Vagina (tissue), 2 donors: ENCODE measurements at regions not wholly inside any gene's neighbourhood (a gene's known extent, or its start where the extent isn't known, plus 50 kb on each side); places are given as distances from the start of the nearest gene placed in this dataset.

Experiments used
- DNase-seq, 2 donors: peaks; one replicate each; pipeline ENCODE4 v3.0.0-alpha.2; 2017; ENCODE audit errors: extremely low spot score in 2 of 2
- H3K27ac ChIP-seq: fragments of 200-600 bp; sonication (generic); one replicate; pipeline ENCODE4 v1.5.1; 2019
- H3K27me3 ChIP-seq: fragments of 200-600 bp; sonication (generic); one replicate; pipeline ENCODE4 v1.5.1; 2019
- H3K36me3 ChIP-seq, 2 donors: fragments of 200-600 bp; sonication (generic); one replicate each; pipeline ENCODE4 v1.5.1; 2017 to 2019
- H3K4me1 ChIP-seq: fragments of 200-600 bp; sonication (generic); one replicate; pipeline ENCODE4 v1.5.1; 2019
- H3K4me3 ChIP-seq, 2 donors: fragments of 200-600 bp; sonication (generic); 1 replicate in 1 of 2; 2 replicates in 1 of 2; pipeline ENCODE4 v1.5.1; 2016 to 2019
- H3K9me3 ChIP-seq: fragments of 200-600 bp; sonication (generic); one replicate; pipeline ENCODE4 v1.5.1; 2019
- POLR2A ChIP-seq, 2 donors: fragments of 450-650 bp; IDR thresholded peaks; one replicate each; pipeline ENCODE4 v1.6.1; 2017; ENCODE audit warnings: antibody characterized with exemption in 2 of 2, mild to moderate bottlenecking in 2 of 2, moderate library complexity in 2 of 2
- POLR2AphosphoS5 ChIP-seq, 2 donors: sonication (generic); formaldehyde crosslinking; IDR thresholded peaks; one replicate each; pipeline ENCODE4 v1.9.0; 2017; ENCODE audit warnings: antibody characterized with exemption in 2 of 2, mild to moderate bottlenecking in 2 of 2, low read depth in 1 of 2; ENCODE audit not compliant: insufficient read depth in 1 of 2
- intact Hi-C: fragments of 100-400 bp; cut with DNase I; formaldehyde crosslinking; loops from one replicate; pipeline ENCODE4 v1.15.1; 2023
- TF ChIP-seq, protein P1 (sequence below), 3 experiments: fragments of 450-650 bp in 2 of 3; fragments of 200-600 bp in 1 of 3; sonication (generic) in 1 of 3; IDR thresholded peaks; one replicate each; pipeline ENCODE4 v1.5.1; 2017 to 2019; ENCODE audit warnings: antibody characterized with exemption in 3 of 3, mild to moderate bottlenecking in 2 of 3, moderate library complexity in 2 of 3

DNA sequence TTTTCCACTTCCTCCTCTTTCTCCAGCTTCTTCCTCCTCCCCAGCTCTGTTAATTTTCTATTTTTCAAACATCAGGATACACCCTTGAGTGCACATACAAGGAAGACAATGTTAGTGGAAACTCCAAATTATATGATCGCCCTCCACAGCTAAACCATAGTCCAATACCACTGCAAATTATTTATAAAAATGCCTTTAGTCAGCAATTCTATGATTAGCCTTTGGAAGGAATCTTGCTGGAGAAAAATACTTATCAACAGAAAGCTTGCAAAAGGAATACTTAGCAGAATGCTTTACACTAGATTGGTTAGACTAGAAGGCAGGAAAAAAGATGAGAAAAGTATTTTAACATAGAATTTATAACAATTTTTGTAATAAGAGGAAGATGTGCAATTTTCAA is 178.9 kb downstream of the FAM124B start:
- no peak overlapping the region for H3K27ac ChIP-seq
- no peaks in the 10 kb centered on the region for H3K27me3 ChIP-seq
- H3K36me3 ChIP-seq: no peaks in the 10 kb centered on the region
- no peak for DNase-seq
- no peak overlapping the region for H3K4me3 ChIP-seq
- intact Hi-C loops: no loop called here
- peaks cover 15% of the 10 kb centered on the region for H3K4me1 ChIP-seq
- H3K9me3 ChIP-seq: no peaks in the 10 kb centered on the region
- TF ChIP-seq POLR2AphosphoS5 (IDR thresholded peaks at IDR 0.05; ENCODE audit: insufficient read depth in 1 of 2, low read depth in 1 of 2): no peak
- TF ChIP-seq POLR2A (IDR thresholded peaks at IDR 0.05): no peak
- TF ChIP-seq, protein P1, sequence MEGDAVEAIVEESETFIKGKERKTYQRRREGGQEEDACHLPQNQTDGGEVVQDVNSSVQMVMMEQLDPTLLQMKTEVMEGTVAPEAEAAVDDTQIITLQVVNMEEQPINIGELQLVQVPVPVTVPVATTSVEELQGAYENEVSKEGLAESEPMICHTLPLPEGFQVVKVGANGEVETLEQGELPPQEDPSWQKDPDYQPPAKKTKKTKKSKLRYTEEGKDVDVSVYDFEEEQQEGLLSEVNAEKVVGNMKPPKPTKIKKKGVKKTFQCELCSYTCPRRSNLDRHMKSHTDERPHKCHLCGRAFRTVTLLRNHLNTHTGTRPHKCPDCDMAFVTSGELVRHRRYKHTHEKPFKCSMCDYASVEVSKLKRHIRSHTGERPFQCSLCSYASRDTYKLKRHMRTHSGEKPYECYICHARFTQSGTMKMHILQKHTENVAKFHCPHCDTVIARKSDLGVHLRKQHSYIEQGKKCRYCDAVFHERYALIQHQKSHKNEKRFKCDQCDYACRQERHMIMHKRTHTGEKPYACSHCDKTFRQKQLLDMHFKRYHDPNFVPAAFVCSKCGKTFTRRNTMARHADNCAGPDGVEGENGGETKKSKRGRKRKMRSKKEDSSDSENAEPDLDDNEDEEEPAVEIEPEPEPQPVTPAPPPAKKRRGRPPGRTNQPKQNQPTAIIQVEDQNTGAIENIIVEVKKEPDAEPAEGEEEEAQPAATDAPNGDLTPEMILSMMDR (IDR thresholded peaks at IDR 0.05): no peak

GRCh38 chr2:224222291-224222690 is 179.6 kb downstream of the FAM124B start:
- H3K36me3 ChIP-seq: no peaks in the 10 kb centered on the region
- TF ChIP-seq POLR2A (IDR thresholded peaks at IDR 0.05): no peak
- TF ChIP-seq, protein P1 (IDR thresholded peaks at IDR 0.05): no peak
- TF ChIP-seq POLR2AphosphoS5 (IDR thresholded peaks at IDR 0.05; ENCODE audit: insufficient read depth in 1 of 2, low read depth in 1 of 2): no peak
- H3K27me3 ChIP-seq: no peaks in the 10 kb centered on the region

GRCh38 chr2:224221455-224221913 is 180.4 kb downstream of the FAM124B start:
- Histone ChIP-seq H3K4me3 (no peak overlapping the region), H3K9me3 (no peaks in the 10 kb centered on the region), H3K4me1 (peaks cover 15% of the 10 kb centered on the region), H3K27me3 (no peaks in the 10 kb centered on the region), H3K36me3 (no peaks in the 10 kb centered on the region), H3K27ac (no peak overlapping the region)
- DNase-seq: no peak
- TF ChIP-seq POLR2AphosphoS5 (IDR thresholded peaks at IDR 0.05; ENCODE audit: insufficient read depth in 1 of 2, low read depth in 1 of 2): no peak
- no peak for TF ChIP-seq POLR2A (IDR thresholded peaks at IDR 0.05)
- TF ChIP-seq, protein P1 (IDR thresholded peaks at IDR 0.05): no peak
- intact Hi-C loops: no loop called here

More at GRCh38 chr2:224222291-224222690, 179.6 kb downstream of the FAM124B start:
- Histone ChIP-seq H3K4me3 (no peak overlapping the region), H3K9me3 (no peaks in the 10 kb centered on the region), H3K27ac (no peak overlapping the region), H3K4me1 (peaks cover 15% of the 10 kb centered on the region)
- DNase-seq: no peak
- intact Hi-C loops: no loop called here

DNA sequence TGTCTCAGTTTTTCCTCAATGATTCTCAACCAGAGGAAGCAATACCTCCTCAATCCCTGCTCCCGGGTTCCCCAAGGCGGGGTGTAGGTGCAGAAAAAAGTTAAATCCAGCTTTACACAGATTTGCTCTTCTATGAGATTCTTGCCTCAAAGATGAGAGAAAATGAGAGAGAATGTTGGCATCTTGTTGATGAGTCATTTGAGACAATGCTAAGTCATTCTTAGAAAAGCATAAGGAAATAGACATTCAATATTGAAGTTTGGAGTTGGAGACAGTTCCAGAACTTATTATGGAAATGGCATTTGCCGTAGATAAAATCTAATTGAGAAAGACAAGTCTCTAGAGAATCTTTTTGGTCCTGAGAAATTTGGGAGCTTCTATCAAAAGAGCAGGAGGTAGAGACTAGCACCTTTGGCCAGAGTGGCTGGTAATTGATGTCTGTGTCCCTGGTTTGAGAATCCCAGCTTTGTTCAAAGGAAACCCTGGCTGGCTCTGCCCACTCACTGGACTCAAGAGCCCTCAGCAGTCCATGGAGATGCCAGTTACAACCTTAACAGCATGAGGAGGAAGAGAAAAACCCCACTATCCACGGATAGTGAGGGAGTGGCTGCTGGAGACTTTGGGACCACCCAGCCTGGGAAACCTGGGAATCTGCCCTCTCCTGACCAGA is 181.2 kb downstream of the FAM124B start:
- TF ChIP-seq, protein P1 (IDR thresholded peaks at IDR 0.05): no peak
- no peak for TF ChIP-seq POLR2AphosphoS5 (IDR thresholded peaks at IDR 0.05; ENCODE audit: insufficient read depth in 1 of 2, low read depth in 1 of 2)
- TF ChIP-seq POLR2A (IDR thresholded peaks at IDR 0.05): no peak
- H3K27ac ChIP-seq: no peak overlapping the region
- H3K27me3 ChIP-seq: no peaks in the 10 kb centered on the region
- DNase-seq: no peak
- H3K4me3 ChIP-seq: no peak overlapping the region
- intact Hi-C loops: no loop called here
- H3K4me1 ChIP-seq: peaks cover 15% of the 10 kb centered on the region
- H3K9me3 ChIP-seq: no peaks in the 10 kb centered on the region
- no peaks in the 10 kb centered on the region for H3K36me3 ChIP-seq

DNA sequence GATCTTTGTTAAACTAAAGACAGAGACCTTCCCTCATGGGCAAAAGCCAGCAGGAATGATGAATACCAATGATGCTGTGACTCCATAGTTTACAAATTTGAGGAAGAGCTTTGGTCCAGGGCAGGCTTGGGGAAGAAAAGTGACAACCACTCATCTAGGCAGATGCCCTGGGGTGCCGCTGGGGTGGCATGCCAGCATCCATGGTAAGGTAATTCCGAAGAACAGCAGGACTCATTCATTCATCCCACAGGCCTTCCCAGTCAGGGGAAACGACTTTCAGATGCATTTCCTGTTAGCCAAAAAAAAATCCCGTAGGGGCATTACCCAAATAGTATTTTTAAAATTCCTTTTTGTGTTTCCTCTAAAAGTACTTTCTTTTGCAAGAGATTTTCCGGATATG is 180.7 kb upstream of the SERPINE2 start:
- Histone ChIP-seq H3K4me3 (no peak overlapping the region), H3K4me1 (peaks cover 15% of the 10 kb centered on the region), H3K27ac (no peak overlapping the region), H3K36me3 (no peaks in the 10 kb centered on the region), H3K9me3 (no peaks in the 10 kb centered on the region), H3K27me3 (no peaks in the 10 kb centered on the region)
- TF ChIP-seq POLR2A (IDR thresholded peaks at IDR 0.05): no peak
- no peak for TF ChIP-seq POLR2AphosphoS5 (IDR thresholded peaks at IDR 0.05; ENCODE audit: insufficient read depth in 1 of 2, low read depth in 1 of 2)
- TF ChIP-seq, protein P1 (IDR thresholded peaks at IDR 0.05): no peak
- DNase-seq: no peak
- intact Hi-C loops: no loop called here
